ENCODE measurements at regions not wholly inside any gene's neighbourhood (a gene's known extent, or its start where the extent isn't known, plus 50 kb on each side); places are given as distances from the start of the nearest gene placed in this dataset.
A peak's percentile ranks its signal among the peaks of the same experiment; 100 is the strongest.

DNA sequence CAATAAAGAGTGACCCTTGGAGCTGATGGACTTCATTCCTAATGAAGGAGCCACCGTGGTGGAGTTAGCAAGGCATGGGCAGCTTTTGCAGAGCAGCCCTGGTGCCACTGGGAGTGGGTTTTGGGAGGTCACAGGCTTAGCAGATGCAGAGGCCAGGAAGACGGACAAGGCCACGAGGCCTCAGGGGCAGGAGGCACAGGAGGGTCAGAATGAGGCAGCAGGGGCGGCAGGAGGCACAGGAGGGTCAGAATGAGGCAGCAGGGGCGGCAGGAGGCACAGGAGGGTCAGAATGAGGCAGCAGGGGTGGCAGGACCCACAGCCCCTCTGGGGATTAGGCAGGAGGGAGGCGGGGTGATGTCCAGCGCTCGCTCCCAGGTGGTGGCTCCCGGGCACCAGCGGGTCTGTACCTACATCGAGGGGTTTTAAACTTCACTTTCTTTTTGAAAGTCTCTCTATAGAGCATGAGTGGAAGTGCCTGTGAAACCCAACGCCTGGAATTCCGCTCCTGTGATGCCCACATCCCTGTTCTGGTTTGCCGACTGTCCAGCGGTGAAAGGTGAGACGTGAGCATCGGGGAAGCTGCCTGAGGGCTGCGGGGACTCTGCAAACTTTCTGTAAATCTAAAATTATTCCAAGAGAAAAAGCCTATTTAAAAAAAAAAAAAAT lies 521.6 kb downstream of the BRD1 start:
- TF ChIP-seq MAX (IDR thresholded peaks at IDR 0.05; ENCODE audit: low read depth, low read length) (no peak), POLR2A (IDR thresholded peaks at IDR 0.05; ENCODE audit: extremely low read depth, insufficient read length) (no peak), MYC (IDR thresholded peaks at IDR 0.05; ENCODE audit: low read depth, low read length) (no peak)
- TF ChIP-seq, protein P1, sequence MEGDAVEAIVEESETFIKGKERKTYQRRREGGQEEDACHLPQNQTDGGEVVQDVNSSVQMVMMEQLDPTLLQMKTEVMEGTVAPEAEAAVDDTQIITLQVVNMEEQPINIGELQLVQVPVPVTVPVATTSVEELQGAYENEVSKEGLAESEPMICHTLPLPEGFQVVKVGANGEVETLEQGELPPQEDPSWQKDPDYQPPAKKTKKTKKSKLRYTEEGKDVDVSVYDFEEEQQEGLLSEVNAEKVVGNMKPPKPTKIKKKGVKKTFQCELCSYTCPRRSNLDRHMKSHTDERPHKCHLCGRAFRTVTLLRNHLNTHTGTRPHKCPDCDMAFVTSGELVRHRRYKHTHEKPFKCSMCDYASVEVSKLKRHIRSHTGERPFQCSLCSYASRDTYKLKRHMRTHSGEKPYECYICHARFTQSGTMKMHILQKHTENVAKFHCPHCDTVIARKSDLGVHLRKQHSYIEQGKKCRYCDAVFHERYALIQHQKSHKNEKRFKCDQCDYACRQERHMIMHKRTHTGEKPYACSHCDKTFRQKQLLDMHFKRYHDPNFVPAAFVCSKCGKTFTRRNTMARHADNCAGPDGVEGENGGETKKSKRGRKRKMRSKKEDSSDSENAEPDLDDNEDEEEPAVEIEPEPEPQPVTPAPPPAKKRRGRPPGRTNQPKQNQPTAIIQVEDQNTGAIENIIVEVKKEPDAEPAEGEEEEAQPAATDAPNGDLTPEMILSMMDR (IDR thresholded peaks at IDR 0.05; ENCODE audit: low read depth, low read length), result no peak
- no peak for DNase-seq (ENCODE audit: low read depth)
- no peak overlapping the region for H3K4me3 ChIP-seq (ENCODE audit: low read depth, low read length)

GRCh38 chr22:49305214-49305965 lies 522.3 kb downstream of the BRD1 start:
- TF ChIP-seq MAX (IDR thresholded peaks at IDR 0.05; ENCODE audit: low read depth, low read length) (no peak), POLR2A (IDR thresholded peaks at IDR 0.05; ENCODE audit: extremely low read depth, insufficient read length) (no peak), MYC (IDR thresholded peaks at IDR 0.05; ENCODE audit: low read depth, low read length) (no peak)
- TF ChIP-seq, protein P1 (IDR thresholded peaks at IDR 0.05; ENCODE audit: low read depth, low read length), result peak; percentile 75
- no peak overlapping the region for H3K4me3 ChIP-seq (ENCODE audit: low read depth, low read length)
- peak; percentile 62 for DNase-seq (ENCODE audit: low read depth)

DNA sequence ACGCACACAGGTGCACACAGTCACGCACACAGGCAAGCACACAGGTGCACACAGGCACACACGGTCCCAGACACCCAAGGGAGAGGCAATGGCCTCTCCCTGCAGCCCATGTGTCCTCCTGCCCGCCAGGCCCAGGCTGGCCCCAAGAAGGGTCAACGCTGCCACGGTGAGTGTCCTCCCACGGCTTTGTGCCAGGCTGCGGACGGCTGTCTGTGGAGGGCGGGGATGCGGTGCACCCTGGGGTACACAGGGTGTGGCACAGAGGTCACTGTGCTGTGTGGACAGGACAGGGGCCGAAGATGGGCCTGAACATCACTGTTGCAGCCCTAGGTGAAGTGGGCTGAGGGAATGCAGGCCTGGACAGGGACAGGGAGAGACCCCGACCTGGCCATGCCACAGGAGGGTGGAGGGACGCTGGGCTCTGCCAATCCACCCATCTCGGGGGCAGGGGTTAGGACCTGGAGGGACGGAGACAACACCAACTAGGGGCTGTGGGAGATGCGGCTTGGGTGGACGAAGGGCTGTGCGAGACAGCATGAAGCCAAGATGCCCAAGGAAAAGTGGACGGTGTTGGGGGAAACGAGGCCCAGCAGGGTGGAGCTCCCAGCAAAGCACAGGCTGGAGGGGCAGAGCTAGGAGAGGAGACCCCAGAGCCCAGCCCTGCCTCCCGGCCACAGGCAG lies 523.8 kb downstream of the BRD1 start:
- no peak overlapping the region for H3K4me3 ChIP-seq (ENCODE audit: low read depth, low read length)
- no peak for TF ChIP-seq POLR2A (IDR thresholded peaks at IDR 0.05; ENCODE audit: extremely low read depth, insufficient read length)
- no peak for TF ChIP-seq MYC (IDR thresholded peaks at IDR 0.05; ENCODE audit: low read depth, low read length)
- TF ChIP-seq MAX (IDR thresholded peaks at IDR 0.05; ENCODE audit: low read depth, low read length), result no peak
- TF ChIP-seq, protein P1 (IDR thresholded peaks at IDR 0.05; ENCODE audit: low read depth, low read length), result no peak
- DNase-seq (ENCODE audit: low read depth), result no peak

GRCh38 chr22:49303061-49303735 lies 524.5 kb downstream of the BRD1 start:
- no peak overlapping the region for H3K4me3 ChIP-seq (ENCODE audit: low read depth, low read length)
- DNase-seq (ENCODE audit: low read depth), result no peak
- no peak for TF ChIP-seq POLR2A (IDR thresholded peaks at IDR 0.05; ENCODE audit: extremely low read depth, insufficient read length)
- no peak for TF ChIP-seq MAX (IDR thresholded peaks at IDR 0.05; ENCODE audit: low read depth, low read length)
- TF ChIP-seq MYC (IDR thresholded peaks at IDR 0.05; ENCODE audit: low read depth, low read length), result no peak
- TF ChIP-seq, protein P1 (IDR thresholded peaks at IDR 0.05; ENCODE audit: low read depth, low read length), result no peak

DNA sequence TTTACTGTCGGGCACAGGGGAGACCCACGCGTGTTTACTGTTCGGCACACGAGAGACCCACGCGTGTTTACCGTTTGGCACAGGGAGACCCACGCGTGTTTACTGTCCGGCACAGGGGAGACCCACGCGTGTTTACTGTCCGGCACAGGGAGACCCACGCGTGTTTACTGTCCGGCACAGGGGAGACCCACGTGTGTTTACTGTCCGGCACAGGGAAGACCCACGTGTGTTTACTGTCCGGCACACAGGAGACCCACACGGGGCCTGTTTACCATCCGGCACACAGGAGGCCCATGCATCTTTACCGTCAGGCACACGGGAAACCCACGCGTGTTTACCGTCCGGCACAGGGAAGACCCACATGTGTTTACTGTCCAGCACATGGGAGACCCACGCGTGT lies 525.1 kb downstream of the BRD1 start:
- TF ChIP-seq, protein P1 (IDR thresholded peaks at IDR 0.05; ENCODE audit: low read depth, low read length), result no peak
- no peak for TF ChIP-seq MYC (IDR thresholded peaks at IDR 0.05; ENCODE audit: low read depth, low read length)
- TF ChIP-seq POLR2A (IDR thresholded peaks at IDR 0.05; ENCODE audit: extremely low read depth, insufficient read length), result no peak
- TF ChIP-seq MAX (IDR thresholded peaks at IDR 0.05; ENCODE audit: low read depth, low read length), result no peak
- no peak overlapping the region for H3K4me3 ChIP-seq (ENCODE audit: low read depth, low read length)
- no peak for DNase-seq (ENCODE audit: low read depth)

Measured in NB4 (cell line).